ENCODE measurements at regions not wholly inside any gene's neighbourhood (a gene's known extent, or its start where the extent isn't known, plus 50 kb on each side); places are given as distances from the start of the nearest gene placed in this dataset.

- TF ChIP-seq CTCF (IDR thresholded peaks at IDR 0.05): no peak
- TF ChIP-seq POLR2A (IDR thresholded peaks at IDR 0.05): no peak
Measured at GRCh38 chr3:111283165-111283564, 211.5 kb downstream of the NECTIN3 start.

All from testis (tissue), 2 donors.